ENCODE measurements at regions not wholly inside any gene's neighbourhood (a gene's known extent, or its start where the extent isn't known, plus 50 kb on each side); places are given as distances from the start of the nearest gene placed in this dataset.

GRCh38 chr2:128691526-128691925 lies 372.9 kb upstream of the HS6ST1 start:
- H3K4me1 ChIP-seq, result no peaks in the 10 kb centered on the region
- H3K9me3 ChIP-seq, result no peaks in the 10 kb centered on the region
- WGBS, 2 donors, result 70 to 71% methylated on average over 6 of the region's 6 CpGs
- no peaks in the 10 kb centered on the region for H3K27me3 ChIP-seq
- TF ChIP-seq POLR2A (IDR thresholded peaks at IDR 0.05), result no peak
- TF ChIP-seq CTCF (IDR thresholded peaks at IDR 0.05), result no peak
- TF ChIP-seq EP300 (IDR thresholded peaks at IDR 0.05), result no peak
- no peaks in the 10 kb centered on the region for H3K36me3 ChIP-seq
- H3K27ac ChIP-seq, result no peak overlapping the region
- H3K4me3 ChIP-seq, result no peak overlapping the region
- DNase-seq (ENCODE audit: low spot score in 2 of 2), result no peak

- TF ChIP-seq POLR2A (IDR thresholded peaks at IDR 0.05), result no peak
- DNase-seq (ENCODE audit: low spot score in 2 of 2), result no peak
- 72 to 73% methylated on average over 13 to 15 of the region's 15 CpGs for WGBS, 2 donors
- H3K27me3 ChIP-seq, result no peaks in the 10 kb centered on the region
- no peaks in the 10 kb centered on the region for H3K36me3 ChIP-seq
- no peak overlapping the region for H3K27ac ChIP-seq
- no peak overlapping the region for H3K4me3 ChIP-seq
- H3K4me1 ChIP-seq, result no peaks in the 10 kb centered on the region
- H3K9me3 ChIP-seq, result no peaks in the 10 kb centered on the region
Measured at GRCh38 chr2:128692895-128693742, 374.5 kb upstream of the HS6ST1 start.

DNA sequence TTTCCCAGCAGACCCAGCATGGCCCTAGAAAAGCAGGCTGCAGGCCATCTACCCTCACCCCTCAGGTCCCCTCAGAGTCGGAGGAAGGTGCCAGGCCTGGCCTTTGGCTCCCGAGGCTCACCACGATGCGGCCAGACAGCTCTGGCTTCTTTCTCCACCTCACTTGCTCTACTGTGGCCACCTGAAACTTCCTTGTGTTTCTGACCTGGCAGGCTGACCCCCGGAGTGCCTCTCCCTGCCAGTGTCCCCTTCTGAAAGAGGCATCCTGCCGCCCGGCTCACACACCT lies 375.0 kb upstream of the HS6ST1 start:
- Histone ChIP-seq H3K27me3 (no peaks in the 10 kb centered on the region), H3K4me1 (no peaks in the 10 kb centered on the region), H3K27ac (no peak overlapping the region), H3K9me3 (no peaks in the 10 kb centered on the region), H3K4me3 (no peak overlapping the region), H3K36me3 (no peaks in the 10 kb centered on the region)
- WGBS, 2 donors, result 62 to 63% methylated on average over 7 of the region's 7 CpGs
- DNase-seq (ENCODE audit: low spot score in 2 of 2), result no peak
- TF ChIP-seq CTCF (IDR thresholded peaks at IDR 0.05), result no peak
- no peak for TF ChIP-seq EP300 (IDR thresholded peaks at IDR 0.05)
- no peak for TF ChIP-seq POLR2A (IDR thresholded peaks at IDR 0.05)

DNA sequence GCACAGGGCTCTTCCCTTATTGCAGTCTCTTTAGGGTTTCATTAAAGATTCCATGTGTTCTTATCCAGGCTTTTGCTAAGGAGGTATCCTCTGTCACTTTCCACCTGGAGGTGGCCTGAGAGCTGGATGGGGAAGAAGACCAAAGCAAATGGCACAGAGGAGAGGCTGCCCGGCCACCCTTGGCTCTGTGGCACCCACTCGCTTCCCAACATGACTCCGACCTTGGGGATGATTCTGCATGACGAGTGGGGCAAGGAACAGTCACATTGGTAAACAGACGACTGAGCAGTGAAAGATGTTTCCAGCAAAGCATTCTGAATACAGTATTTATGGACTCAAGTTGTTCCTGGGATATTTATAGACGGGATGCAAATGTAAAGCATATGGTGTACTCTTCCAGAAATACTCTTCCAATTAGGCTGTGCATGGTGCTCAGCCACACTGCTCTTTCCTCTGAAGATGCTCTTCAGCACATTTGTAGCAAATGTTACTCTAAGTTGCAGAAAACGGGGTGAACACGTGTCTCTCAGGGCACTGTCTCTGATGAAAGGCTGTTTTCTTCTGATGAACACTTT lies 377.1 kb upstream of the HS6ST1 start:
- Histone ChIP-seq H3K9me3 (no peaks in the 10 kb centered on the region), H3K27me3 (no peaks in the 10 kb centered on the region), H3K4me3 (no peak overlapping the region), H3K4me1 (no peaks in the 10 kb centered on the region), H3K36me3 (no peaks in the 10 kb centered on the region), H3K27ac (no peak overlapping the region)
- WGBS, 2 donors, result 64 to 72% methylated on average over 8 of the region's 8 CpGs
- no peak for DNase-seq (ENCODE audit: low spot score in 2 of 2)
- TF ChIP-seq EP300 (IDR thresholded peaks at IDR 0.05), result no peak
- TF ChIP-seq POLR2A (IDR thresholded peaks at IDR 0.05), result no peak
- TF ChIP-seq CTCF (IDR thresholded peaks at IDR 0.05), result no peak

DNA sequence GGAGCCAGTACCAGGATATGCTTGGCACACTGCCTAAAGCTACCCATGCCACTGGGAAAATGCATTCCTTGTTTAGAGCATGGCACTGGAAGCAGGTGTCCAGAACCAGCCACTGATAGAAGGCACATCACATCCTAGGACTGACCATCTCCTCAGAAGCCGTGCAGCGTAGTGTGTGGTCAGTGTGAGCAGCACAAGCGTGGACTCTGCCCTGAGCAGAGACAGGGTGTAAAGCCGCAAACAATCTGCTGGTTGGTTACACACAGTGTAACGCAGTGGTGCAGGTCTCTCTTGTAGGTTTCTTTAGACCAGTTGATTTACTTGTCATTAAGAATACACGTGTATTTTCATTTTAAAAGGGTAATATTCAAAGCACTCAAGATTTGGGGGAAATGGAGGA lies 377.8 kb upstream of the HS6ST1 start:
- WGBS, 2 donors, result 91% methylated on average over 6 of the region's 6 CpGs
- Histone ChIP-seq H3K27ac (no peak overlapping the region), H3K4me1 (no peaks in the 10 kb centered on the region), H3K9me3 (no peaks in the 10 kb centered on the region), H3K27me3 (no peaks in the 10 kb centered on the region), H3K36me3 (no peaks in the 10 kb centered on the region), H3K4me3 (no peak overlapping the region)
- TF ChIP-seq CTCF (IDR thresholded peaks at IDR 0.05), result no peak
- no peak for TF ChIP-seq POLR2A (IDR thresholded peaks at IDR 0.05)
- no peak for TF ChIP-seq EP300 (IDR thresholded peaks at IDR 0.05)
- no peak for DNase-seq (ENCODE audit: low spot score in 2 of 2)
